Body of pancreas (tissue), 4 donors: ENCODE measurements at regions not wholly inside any gene's neighbourhood (a gene's known extent, or its start where the extent isn't known, plus 50 kb on each side); places are given as distances from the start of the nearest gene placed in this dataset.

Experiments
- POLR2A ChIP-seq, 3 donors: fragments of 450-650 bp; IDR thresholded peaks; one replicate each; pipeline ENCODE4 v1.6.1; 2016; ENCODE audit warnings: antibody characterized with exemption in 3 of 3, mild to moderate bottlenecking in 2 of 3
- TF ChIP-seq, protein P1 (sequence below), 7 experiments: fragments of 450-650 bp in 4 of 7; fragments of 200-600 bp in 3 of 7; sonication (generic) in 3 of 7; IDR thresholded peaks; one replicate each; pipeline ENCODE4 v1.5.1; 2016 to 2019; ENCODE audit warnings: antibody characterized with exemption in 7 of 7

DNA sequence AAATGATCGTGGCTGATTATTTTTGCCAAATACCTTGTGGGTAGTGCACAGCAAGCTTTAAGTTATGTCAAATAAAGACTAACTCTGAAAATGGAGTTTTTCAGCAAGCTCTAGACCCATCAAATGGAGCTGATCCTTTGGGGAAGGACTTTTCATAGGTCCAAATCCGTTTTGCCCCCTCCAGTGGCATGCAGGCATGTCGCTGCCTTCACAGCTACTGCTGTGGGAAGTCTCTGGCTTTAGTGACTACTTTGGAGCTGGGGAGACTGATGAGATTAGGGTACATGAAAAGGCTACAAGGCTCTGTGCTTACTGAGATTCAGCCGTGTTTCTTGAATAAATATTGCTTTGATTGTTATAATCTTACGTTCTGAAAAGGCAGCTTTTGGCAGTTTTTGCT lies 106.6 kb upstream of the HS3ST1 start:
- TF ChIP-seq POLR2A (IDR thresholded peaks at IDR 0.05): no peak
- TF ChIP-seq, protein P1, sequence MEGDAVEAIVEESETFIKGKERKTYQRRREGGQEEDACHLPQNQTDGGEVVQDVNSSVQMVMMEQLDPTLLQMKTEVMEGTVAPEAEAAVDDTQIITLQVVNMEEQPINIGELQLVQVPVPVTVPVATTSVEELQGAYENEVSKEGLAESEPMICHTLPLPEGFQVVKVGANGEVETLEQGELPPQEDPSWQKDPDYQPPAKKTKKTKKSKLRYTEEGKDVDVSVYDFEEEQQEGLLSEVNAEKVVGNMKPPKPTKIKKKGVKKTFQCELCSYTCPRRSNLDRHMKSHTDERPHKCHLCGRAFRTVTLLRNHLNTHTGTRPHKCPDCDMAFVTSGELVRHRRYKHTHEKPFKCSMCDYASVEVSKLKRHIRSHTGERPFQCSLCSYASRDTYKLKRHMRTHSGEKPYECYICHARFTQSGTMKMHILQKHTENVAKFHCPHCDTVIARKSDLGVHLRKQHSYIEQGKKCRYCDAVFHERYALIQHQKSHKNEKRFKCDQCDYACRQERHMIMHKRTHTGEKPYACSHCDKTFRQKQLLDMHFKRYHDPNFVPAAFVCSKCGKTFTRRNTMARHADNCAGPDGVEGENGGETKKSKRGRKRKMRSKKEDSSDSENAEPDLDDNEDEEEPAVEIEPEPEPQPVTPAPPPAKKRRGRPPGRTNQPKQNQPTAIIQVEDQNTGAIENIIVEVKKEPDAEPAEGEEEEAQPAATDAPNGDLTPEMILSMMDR (IDR thresholded peaks at IDR 0.05): no peak
